Activated naive CD4-positive, alpha-beta T cell treated with anti-CD3 and anti-CD28 coated beads for 36 hours (primary cell): ENCODE measurements at regions not wholly inside any gene's neighbourhood (a gene's known extent, or its start where the extent isn't known, plus 50 kb on each side); places are given as distances from the start of the nearest gene placed in this dataset.

ENCODE experiments used
- CTCF ChIA-PET: fragments of 350-600 bp; sonication (Branson Sonifier 250); formaldehyde crosslinking; loops from one replicate; lab custom pipeline; 2021; ENCODE audit warnings: antibody characterized with exemption; lab: Charles Lee
- DNase-seq: peaks from one replicate; pipeline ENCODE4 v3.0.0-alpha.2; 2020
- H3K27ac Mint-ChIP-seq: one replicate; pipeline ENCODE4 v1.8.0; 2021; ENCODE audit warnings: mild to moderate bottlenecking, mixed read lengths
- H3K27me3 Mint-ChIP-seq: one replicate; pipeline ENCODE4 v1.8.0; 2021; ENCODE audit warnings: low read depth, mixed read lengths
- H3K36me3 Mint-ChIP-seq: one replicate; pipeline ENCODE4 v1.8.0; 2021; ENCODE audit warnings: low read depth, mixed read lengths
- H3K4me1 Mint-ChIP-seq: one replicate; pipeline ENCODE4 v1.8.0; 2021; ENCODE audit warnings: low read depth, mixed read lengths
- H3K4me3 Mint-ChIP-seq: one replicate; pipeline ENCODE4 v1.8.0; 2021; ENCODE audit warnings: mild to moderate bottlenecking, moderate library complexity, mixed read lengths
- H3K9me3 Mint-ChIP-seq: one replicate; pipeline ENCODE4 v1.8.0; 2021; ENCODE audit warnings: mixed read lengths
- intact Hi-C: fragments of 100-400 bp; cut with micrococcal nuclease; formaldehyde crosslinking; loops from one replicate; pipeline ENCODE4 v1.15.1; 2023

- no peak for DNase-seq
- intact Hi-C loops = no loop called here
- H3K9me3 Mint-ChIP-seq = no peaks in the 10 kb centered on the region
Measured at GRCh38 chr5:98570010-98570409, 203.5 kb upstream of the RGMB start.

GRCh38 chr5:98570661-98571191 is 202.7 kb upstream of the RGMB start:
- Mint-ChIP-seq H3K27me3 (no peaks in the 10 kb centered on the region), H3K4me3 (no peak overlapping the region), H3K4me1 (no peaks in the 10 kb centered on the region), H3K36me3 (no peaks in the 10 kb centered on the region), H3K9me3 (no peaks in the 10 kb centered on the region), H3K27ac (no peak overlapping the region)
- intact Hi-C loops = no loop called here
- CTCF ChIA-PET = no interaction called here
- no peak for DNase-seq

More at GRCh38 chr5:98570010-98570409, 203.5 kb upstream of the RGMB start:
- Mint-ChIP-seq H3K27ac (no peak overlapping the region), H3K36me3 (no peaks in the 10 kb centered on the region), H3K4me1 (no peaks in the 10 kb centered on the region), H3K4me3 (no peak overlapping the region), H3K27me3 (no peaks in the 10 kb centered on the region)
- CTCF ChIA-PET = no interaction called here

DNA sequence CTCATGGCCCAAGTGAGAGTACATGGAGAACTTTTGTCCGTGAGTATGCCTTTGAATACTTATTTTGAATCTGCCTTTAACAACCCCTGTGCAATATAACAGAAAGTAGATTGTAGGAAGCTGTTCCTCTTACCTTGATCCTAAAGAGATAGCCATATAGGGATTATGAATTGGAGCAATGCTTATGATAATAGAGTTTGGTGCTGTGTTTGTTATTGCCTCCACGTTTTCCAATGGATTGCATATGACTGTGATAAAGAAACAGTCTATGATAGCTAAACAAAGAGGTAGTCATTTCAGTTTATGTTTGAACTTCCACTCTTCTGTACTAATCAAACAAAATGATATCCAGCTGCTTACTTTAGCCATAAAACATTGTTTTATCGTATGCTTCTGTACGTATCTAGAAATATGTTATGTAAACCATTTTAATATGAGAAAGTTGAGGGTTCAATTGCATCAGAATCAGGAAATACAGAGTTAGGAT is 199.6 kb upstream of the RGMB start:
- DNase-seq = no peak
- Mint-ChIP-seq H3K4me1 (no peaks in the 10 kb centered on the region), H3K27ac (no peak overlapping the region), H3K4me3 (no peak overlapping the region), H3K36me3 (no peaks in the 10 kb centered on the region), H3K9me3 (no peaks in the 10 kb centered on the region), H3K27me3 (no peaks in the 10 kb centered on the region)
- CTCF ChIA-PET = no interaction called here
- intact Hi-C loops = no loop called here

GRCh38 chr5:98576275-98576674 is 197.2 kb upstream of the RGMB start:
- H3K27ac Mint-ChIP-seq = no peak overlapping the region
- intact Hi-C loops = no loop called here
- no peaks in the 10 kb centered on the region for H3K9me3 Mint-ChIP-seq
- no peaks in the 10 kb centered on the region for H3K36me3 Mint-ChIP-seq
- H3K4me3 Mint-ChIP-seq = no peak overlapping the region
- DNase-seq = no peak
- CTCF ChIA-PET = no interaction called here
- H3K4me1 Mint-ChIP-seq = no peaks in the 10 kb centered on the region
- peaks cover 2% of the 10 kb centered on the region for H3K27me3 Mint-ChIP-seq

GRCh38 chr5:98578438-98578837 is 195.0 kb upstream of the RGMB start:
- CTCF ChIA-PET = no interaction called here
- intact Hi-C loops = no loop called here
- H3K36me3 Mint-ChIP-seq = no peaks in the 10 kb centered on the region

DNA sequence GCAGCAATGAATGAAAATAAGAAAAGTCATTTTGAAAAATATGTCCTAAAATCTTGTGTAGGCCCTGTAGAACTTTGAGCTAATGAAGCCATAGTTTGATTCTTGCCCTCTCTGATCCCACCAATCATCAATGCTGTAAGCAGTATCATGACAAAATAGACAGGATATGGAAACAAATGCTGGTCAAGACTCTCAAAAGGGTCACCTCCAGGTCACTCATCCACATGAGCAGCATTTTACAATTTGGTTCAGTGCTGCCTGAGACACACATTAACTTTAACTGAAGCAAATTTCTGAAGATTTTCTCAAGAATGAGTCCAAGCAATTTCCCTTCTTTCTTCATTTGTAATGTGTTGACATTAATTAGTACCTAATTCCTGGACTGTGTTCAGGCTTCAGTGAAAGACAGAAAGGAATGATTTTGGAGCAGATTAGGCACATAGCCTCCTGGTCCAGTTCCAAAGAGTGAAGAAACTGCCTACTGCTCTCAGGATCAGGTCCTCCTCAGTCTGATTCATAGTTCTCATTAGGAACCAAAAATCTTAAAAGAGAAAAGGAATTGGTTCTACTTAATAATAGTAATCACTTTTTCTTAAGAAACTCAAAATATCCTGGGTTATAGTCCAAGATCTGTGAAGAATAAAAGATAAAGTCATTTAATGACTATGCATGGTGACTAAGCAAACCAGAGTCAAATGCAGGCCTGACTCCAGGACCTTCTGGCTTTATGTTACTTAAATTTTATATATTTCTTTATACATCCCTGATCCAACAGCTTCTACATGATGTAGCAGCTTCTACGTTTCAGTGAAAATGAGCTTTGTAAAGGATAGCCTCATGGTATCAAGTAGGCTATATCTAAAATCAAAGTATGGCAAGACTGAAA is 192.1 kb upstream of the RGMB start:
- H3K9me3 Mint-ChIP-seq = no peaks in the 10 kb centered on the region
- no peaks in the 10 kb centered on the region for H3K4me1 Mint-ChIP-seq
- peaks cover 2% of the 10 kb centered on the region for H3K27me3 Mint-ChIP-seq
- no peak overlapping the region for H3K4me3 Mint-ChIP-seq
- H3K36me3 Mint-ChIP-seq = no peaks in the 10 kb centered on the region
- intact Hi-C loops = no loop called here
- CTCF ChIA-PET = interaction anchor here (0.6 kb wide), 1 partner anchor 100 kb away, joined by 3 read pairs; no protein-coding TSS in a partner anchor
- no peak for DNase-seq
- no peak overlapping the region for H3K27ac Mint-ChIP-seq

More at GRCh38 chr5:98578438-98578837, 195.0 kb upstream of the RGMB start:
- peaks cover 2% of the 10 kb centered on the region for H3K27me3 Mint-ChIP-seq
- H3K9me3 Mint-ChIP-seq = no peaks in the 10 kb centered on the region
- no peak for DNase-seq
- no peak overlapping the region for H3K27ac Mint-ChIP-seq
- H3K4me3 Mint-ChIP-seq = no peak overlapping the region
- H3K4me1 Mint-ChIP-seq = no peaks in the 10 kb centered on the region

- intact Hi-C loops = no loop called here
- Mint-ChIP-seq H3K27me3 (peaks cover 2% of the 10 kb centered on the region), H3K4me3 (no peak overlapping the region), H3K36me3 (no peaks in the 10 kb centered on the region), H3K9me3 (no peaks in the 10 kb centered on the region), H3K27ac (no peak overlapping the region), H3K4me1 (no peaks in the 10 kb centered on the region)
- CTCF ChIA-PET = interaction anchor here (0.7 kb wide), 1 partner anchor 19 kb away, joined by 3 read pairs; no protein-coding TSS in a partner anchor
- no peak for DNase-seq
Measured at GRCh38 chr5:98583586-98583985, 189.9 kb upstream of the RGMB start.

- no peaks in the 10 kb centered on the region for H3K4me1 Mint-ChIP-seq
- intact Hi-C loops = no loop called here
- DNase-seq = no peak
- H3K27me3 Mint-ChIP-seq = peaks cover 3% of the 10 kb centered on the region
- CTCF ChIA-PET = no interaction called here
- no peak overlapping the region for H3K4me3 Mint-ChIP-seq
- H3K9me3 Mint-ChIP-seq = peaks cover 2% of the 10 kb centered on the region
- no peak overlapping the region for H3K27ac Mint-ChIP-seq
- H3K36me3 Mint-ChIP-seq = no peaks in the 10 kb centered on the region
Measured at GRCh38 chr5:98585661-98586310, 187.7 kb upstream of the RGMB start.

GRCh38 chr5:98586581-98586980 is 186.9 kb upstream of the RGMB start:
- DNase-seq = no peak
- no peak overlapping the region for H3K27ac Mint-ChIP-seq
- H3K4me3 Mint-ChIP-seq = no peak overlapping the region
- no peaks in the 10 kb centered on the region for H3K36me3 Mint-ChIP-seq
- intact Hi-C loops = no loop called here
- peaks cover 5% of the 10 kb centered on the region for H3K9me3 Mint-ChIP-seq
- H3K4me1 Mint-ChIP-seq = no peaks in the 10 kb centered on the region
- CTCF ChIA-PET = no interaction called here
- H3K27me3 Mint-ChIP-seq = peaks cover 5% of the 10 kb centered on the region

DNA sequence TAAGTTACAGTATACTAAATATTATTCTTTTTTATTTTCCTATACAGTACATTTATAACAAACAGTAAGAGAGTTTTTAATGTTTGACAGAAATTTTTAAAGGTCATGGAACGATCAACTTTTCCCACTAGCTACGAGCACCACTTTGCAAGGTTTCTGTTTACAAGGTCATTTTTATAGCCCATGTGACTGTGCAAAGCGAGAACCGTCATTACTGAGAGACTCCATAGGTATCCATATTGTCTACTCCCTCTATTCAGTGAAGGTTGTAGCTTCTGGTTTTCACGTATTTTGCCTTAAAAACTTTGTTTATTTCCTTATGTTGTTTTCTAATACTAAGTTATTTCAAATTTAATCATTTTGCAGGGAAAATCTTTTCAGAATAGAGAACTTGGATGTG is 186.3 kb upstream of the RGMB start:
- H3K27ac Mint-ChIP-seq = no peak overlapping the region
- intact Hi-C loops = no loop called here
- peaks cover 5% of the 10 kb centered on the region for H3K9me3 Mint-ChIP-seq
- no peaks in the 10 kb centered on the region for H3K36me3 Mint-ChIP-seq
- no peaks in the 10 kb centered on the region for H3K4me1 Mint-ChIP-seq
- H3K27me3 Mint-ChIP-seq = peaks cover 5% of the 10 kb centered on the region
- DNase-seq = no peak
- CTCF ChIA-PET = no interaction called here
- no peak overlapping the region for H3K4me3 Mint-ChIP-seq

DNA sequence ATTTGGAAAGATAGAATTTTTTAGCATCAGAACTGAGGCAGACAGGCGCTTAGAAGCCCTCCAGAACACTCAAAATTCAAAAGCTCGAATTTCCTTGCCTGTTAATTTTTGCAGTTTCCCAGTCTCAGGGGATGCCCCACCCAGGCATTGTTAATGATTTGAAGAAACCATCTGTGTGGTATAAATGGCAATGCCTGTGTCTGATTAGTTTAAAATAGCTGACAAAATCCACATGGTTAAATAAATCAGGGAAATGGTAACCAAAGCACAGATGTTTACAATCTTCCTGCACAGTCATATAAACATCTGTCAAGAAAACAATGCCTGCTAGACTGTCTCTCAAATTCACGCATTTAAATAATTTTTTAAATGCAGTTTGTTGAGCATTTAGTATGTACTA is 185.2 kb upstream of the RGMB start:
- H3K27me3 Mint-ChIP-seq = peaks cover 5% of the 10 kb centered on the region
- H3K4me1 Mint-ChIP-seq = no peaks in the 10 kb centered on the region
- peaks cover 5% of the 10 kb centered on the region for H3K9me3 Mint-ChIP-seq
- intact Hi-C loops = no loop called here
- no peak overlapping the region for H3K4me3 Mint-ChIP-seq
- H3K27ac Mint-ChIP-seq = no peak overlapping the region
- H3K36me3 Mint-ChIP-seq = no peaks in the 10 kb centered on the region
- CTCF ChIA-PET = interaction anchor here (0.5 kb wide), 1 partner anchor 10 kb away, joined by 4 read pairs; no protein-coding TSS in a partner anchor
- DNase-seq = no peak

DNA sequence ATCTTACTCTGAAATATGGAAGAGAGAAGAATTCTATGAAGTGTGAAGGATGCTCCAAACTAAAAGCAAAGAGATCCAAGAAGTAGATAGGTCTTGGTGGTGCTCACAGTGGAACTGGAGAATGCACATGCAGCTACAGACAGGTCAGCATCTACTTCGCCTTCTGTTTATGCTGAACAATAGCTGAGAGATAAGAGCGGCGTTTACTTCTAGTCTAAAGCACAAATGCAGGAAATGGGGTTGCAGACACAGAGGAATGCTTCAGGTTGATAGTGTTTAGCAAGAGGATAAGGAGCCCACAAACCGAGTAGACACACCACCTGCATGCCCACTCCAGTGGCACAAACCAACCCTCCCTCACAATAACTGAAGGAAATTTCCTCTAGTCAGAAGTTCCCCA is 180.0 kb upstream of the RGMB start:
- Mint-ChIP-seq H3K27ac (no peak overlapping the region), H3K27me3 (peaks cover 5% of the 10 kb centered on the region), H3K4me3 (no peak overlapping the region), H3K9me3 (peaks cover 5% of the 10 kb centered on the region), H3K4me1 (no peaks in the 10 kb centered on the region), H3K36me3 (no peaks in the 10 kb centered on the region)
- intact Hi-C loops = no loop called here
- CTCF ChIA-PET = no interaction called here
- no peak for DNase-seq
